HL-60 (cell line): ENCODE measurements at regions not wholly inside any gene's neighbourhood (a gene's known extent, or its start where the extent isn't known, plus 50 kb on each side); places are given as distances from the start of the nearest gene placed in this dataset.

Source experiments
- DNase-seq, 2 experiments: peaks; one replicate each; pipeline ENCODE4 v3.0.0-alpha.2; 2010 to 2020; ENCODE audit warnings: low read depth in 1 of 2, low spot score in 1 of 2
- H3K27ac ChIP-seq: fragments of 250-450 bp; sonication (Bioruptor Pico); replicated peaks from 2 replicates; pipeline ENCODE4 v1.5.1; 2020; ENCODE audit warnings: mild to moderate bottlenecking, moderate library complexity
- H3K27me3 ChIP-seq: fragments of 250-450 bp; sonication (Bioruptor Pico); 2 replicates; pipeline ENCODE4 v1.5.1; 2021; ENCODE audit warnings: mild to moderate bottlenecking, moderate library complexity; ENCODE audit not compliant: insufficient read depth, poor library complexity, severe bottlenecking
- H3K4me3 ChIP-seq: replicated peaks from 2 replicates; pipeline ENCODE4 v1.5.1; 2011; ENCODE audit warnings: mild to moderate bottlenecking, control low read depth, low read length; ENCODE audit not compliant: insufficient read depth
- CTCF ChIP-seq: IDR thresholded peaks from one replicate; pipeline ENCODE4 v1.5.1; 2011; ENCODE audit warnings: low read length, control low read depth, inconsistent platforms; ENCODE audit not compliant: insufficient read depth
- GABPA ChIP-seq: IDR thresholded peaks from 2 replicates; pipeline ENCODE4 v1.6.1; 2012; ENCODE audit warnings: low read depth
- POLR2AphosphoS5 ChIP-seq: IDR thresholded peaks from 2 replicates; pipeline ENCODE4 v1.6.1; 2012; ENCODE audit warnings: low read depth
- REST ChIP-seq: IDR thresholded peaks from 2 replicates; pipeline ENCODE4 v1.6.1; 2012; ENCODE audit warnings: low read depth; ENCODE audit not compliant: insufficient replicate concordance
- SPI1 ChIP-seq: IDR thresholded peaks from 2 replicates; pipeline ENCODE4 v1.6.1; 2012; ENCODE audit warnings: low read depth, mild to moderate bottlenecking, borderline replicate concordance

DNA sequence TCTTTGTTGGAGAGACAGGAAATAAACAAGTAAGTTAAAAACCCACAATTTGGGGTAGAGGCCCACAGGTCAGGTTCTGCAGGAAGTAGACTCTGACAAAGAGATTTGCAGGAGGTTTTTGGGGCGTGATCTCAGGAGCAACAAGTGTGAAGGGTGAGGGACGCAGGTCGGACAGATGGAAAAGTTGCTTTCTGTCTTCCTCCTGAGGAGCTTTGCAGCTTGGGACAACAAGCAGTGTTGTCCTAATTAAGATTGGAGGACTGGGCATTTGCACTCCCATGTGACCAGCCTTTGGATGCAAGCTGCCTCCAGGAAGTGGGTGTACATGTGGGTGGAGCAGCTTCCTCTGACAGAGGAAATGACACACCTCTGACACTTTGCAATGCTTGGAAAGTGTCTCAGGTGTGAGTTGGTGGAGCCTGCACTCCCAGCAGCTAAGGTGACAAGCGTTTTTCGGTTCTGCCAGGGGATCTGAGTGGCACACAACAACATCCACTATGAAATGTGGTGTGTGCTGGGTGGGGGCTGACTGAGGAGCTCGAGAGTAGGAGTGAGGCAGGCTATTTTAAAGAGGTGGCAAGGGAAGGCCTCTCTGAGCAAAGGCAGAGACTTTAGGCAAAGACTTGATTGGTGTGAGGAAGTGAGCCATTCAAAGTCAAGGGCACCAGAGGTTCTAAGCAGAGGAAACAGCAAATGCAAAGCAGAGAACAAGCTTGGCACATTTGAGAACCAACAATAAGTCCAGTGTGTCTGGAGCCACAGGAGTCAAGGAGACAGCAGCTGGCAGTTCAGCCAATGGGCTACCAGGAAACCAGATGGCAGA, 339.8 kb upstream of the GATB start:
- no peak for DNase-seq
- H3K27ac ChIP-seq, result no peak overlapping the region
- H3K27me3 ChIP-seq, result no peaks in the 10 kb centered on the region
- H3K4me3 ChIP-seq, result no peak overlapping the region
- TF ChIP-seq POLR2AphosphoS5, result no peak
- no peak for TF ChIP-seq GABPA
- TF ChIP-seq REST, result no peak
- no peak for TF ChIP-seq SPI1
- no peak for TF ChIP-seq CTCF

- Histone ChIP-seq H3K27me3 (no peaks in the 10 kb centered on the region), H3K27ac (no peak overlapping the region), H3K4me3 (no peak overlapping the region)
- no peak for DNase-seq
- TF ChIP-seq SPI1 (no peak), GABPA (no peak), REST (no peak), POLR2AphosphoS5 (no peak), CTCF (no peak)
These were observed 339.2 kb upstream of the GATB start for GRCh38 chr4:152099981-152100378.

- Histone ChIP-seq H3K27ac (no peak overlapping the region), H3K27me3 (no peaks in the 10 kb centered on the region), H3K4me3 (no peak overlapping the region)
- no peak for DNase-seq
- TF ChIP-seq GABPA, result no peak
- no peak for TF ChIP-seq POLR2AphosphoS5
- no peak for TF ChIP-seq CTCF
- no peak for TF ChIP-seq REST
- TF ChIP-seq SPI1, result no peak
These were observed 338.7 kb upstream of the GATB start for GRCh38 chr4:152099555-152099954.
